HG03378 (cell line): ENCODE measurements at regions not wholly inside any gene's neighbourhood (a gene's known extent, or its start where the extent isn't known, plus 50 kb on each side); places are given as distances from the start of the nearest gene placed in this dataset.
"Not testable (repeated sequence)": the region's sequence is repeated elsewhere in the genome, so short reads cannot be mapped to it uniquely, and the experiment has no call there.

Source experiments
- ATAC-seq: cut with Tn5 transposase; IDR thresholded peaks from one replicate; pipeline ENCODE4 v1.9.1; 2021; ENCODE audit warnings: mild to moderate bottlenecking, moderate library complexity; ENCODE audit not compliant: unreplicated experiment

DNA sequence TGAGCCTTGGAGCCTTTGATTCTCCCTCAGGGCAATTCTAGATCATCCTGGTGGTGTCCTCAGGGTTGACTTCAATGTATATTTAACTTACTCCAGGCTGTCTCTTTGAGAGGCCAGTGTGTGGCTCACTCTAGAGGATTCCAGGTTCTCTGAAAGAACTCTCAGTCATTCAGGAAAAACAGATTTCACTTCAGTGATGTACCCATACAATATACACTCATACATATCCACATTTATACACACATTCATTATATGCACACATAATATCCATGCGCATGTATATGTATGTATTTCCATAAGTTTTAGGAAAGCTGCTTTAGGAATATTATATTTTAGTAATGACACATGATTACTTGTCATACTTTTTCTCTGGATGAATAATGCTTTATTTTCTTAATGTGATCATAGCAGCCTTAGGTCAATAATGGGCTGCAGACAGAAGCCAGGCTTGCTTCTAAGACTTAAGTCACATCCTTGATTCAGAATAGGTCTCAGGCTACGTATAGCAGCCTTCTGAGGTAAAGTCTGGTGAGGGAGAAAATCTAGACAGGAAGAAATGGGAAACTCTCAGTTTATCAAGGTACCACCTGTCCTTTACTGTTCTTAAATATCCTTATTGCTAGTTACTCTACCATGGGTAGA, 397.0 kb downstream of the GPAT3 start:
- ATAC-seq: no peak

DNA sequence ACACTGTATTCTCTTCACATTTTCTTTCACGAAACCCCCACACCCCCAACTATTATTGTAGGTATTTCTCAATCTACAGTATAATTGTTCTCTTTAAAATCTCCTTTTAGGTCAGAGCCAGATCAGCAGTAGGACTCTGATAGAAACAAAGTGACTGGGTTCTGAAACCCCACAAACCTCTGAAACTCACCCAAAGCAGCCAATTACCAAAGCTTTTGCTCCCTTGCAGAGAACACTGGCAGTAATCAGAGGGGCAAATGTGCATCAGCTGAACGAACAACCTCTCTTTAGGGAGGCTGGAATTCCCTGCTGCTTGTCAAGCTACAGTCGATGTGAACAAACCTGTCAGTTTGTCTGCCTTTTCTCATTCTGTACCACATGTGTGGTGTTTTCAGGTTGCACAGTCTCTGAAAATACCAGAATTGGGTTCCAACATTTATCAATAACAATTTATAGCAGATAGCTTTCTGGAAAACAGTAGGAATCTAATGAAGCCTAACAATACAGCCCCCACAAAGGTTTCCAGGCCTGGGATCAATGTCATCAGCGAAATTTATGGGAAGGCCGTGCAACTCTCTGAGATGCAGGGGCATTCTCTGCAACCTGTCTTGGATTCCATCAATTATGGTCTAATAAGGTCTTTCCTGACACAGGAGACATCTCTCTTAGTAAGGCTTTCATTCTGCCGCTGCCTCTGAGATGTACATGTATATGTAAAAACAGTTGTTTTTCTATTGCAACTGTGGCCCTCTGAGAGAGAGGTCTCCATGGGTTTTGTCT, 395.9 kb downstream of the GPAT3 start:
- no peak for ATAC-seq

DNA sequence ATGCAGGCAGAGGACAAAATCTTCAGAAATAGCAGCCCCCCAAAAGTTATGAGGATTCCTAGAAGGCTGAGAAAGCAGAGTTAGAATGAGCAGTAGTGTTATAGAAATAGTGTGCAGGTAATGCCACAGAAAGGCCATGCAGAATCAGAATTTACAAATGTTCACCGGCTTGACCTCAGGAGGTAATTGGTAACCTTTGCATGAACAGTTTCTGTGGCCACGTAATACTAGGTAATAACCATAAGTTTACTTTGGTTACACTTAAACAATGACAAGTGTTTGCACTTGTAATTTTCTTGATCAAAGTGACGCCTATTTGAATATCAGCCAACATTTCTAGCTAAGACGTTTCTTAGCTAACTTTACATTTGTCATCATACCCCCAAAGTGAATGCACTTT, 393.6 kb downstream of the GPAT3 start:
- no peak for ATAC-seq

DNA sequence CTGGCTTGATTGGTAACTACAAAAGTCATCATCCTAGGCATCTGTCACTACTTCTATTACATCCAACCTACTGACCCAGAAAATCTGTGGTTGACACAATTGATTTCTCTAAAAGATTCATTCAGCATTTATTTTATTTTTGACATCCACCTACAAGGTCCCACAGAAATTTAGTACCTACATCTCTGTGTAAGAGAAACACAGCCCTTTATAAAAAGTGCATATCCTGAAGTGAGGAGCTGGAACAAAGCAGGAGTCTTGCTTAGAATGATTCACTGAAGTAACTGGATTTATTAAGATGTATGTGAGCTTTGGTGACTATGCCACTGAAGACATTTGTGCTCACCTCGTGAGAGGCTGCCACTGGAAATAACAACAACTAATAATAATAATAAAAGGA, 391.0 kb downstream of the GPAT3 start:
- no peak for ATAC-seq

DNA sequence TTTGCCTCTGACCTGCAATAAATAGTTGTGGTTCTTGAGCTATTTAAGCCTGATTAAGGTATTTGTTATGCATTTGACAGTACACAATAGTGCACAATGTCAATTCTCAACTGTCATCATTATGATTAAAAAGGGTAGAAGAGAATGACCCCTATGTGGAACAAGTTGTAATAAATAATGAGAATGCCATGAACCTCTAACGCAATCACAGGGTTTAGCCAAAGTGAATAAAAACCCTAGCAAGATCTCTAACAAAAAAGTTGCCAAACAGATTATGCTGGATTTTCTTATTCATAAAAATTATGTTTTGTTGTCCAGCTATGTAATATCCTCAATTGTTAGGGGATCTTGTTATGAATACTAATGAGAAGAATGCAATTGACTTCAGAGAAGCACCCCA, 387.4 kb downstream of the GPAT3 start:
- ATAC-seq: no peak

DNA sequence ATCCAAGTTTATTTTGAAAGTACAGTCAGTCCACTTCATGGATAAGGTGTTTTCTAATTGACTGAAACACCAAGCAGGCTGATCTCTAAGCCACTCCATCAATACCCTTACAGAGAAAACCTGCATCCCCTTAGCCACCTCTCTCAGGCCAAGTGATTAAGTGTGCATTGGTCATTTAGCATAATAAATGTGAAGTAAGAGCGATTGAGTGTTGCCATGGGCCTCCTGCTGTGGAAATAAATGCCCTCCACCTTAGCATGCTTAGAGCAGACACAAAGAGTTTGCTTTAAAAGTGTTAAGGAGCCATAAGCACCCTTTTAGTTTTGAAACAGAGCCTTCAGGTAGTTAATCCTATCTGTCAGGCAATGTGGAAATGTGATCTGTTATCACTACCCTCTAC, 386.5 kb downstream of the GPAT3 start:
- ATAC-seq: no peak

DNA sequence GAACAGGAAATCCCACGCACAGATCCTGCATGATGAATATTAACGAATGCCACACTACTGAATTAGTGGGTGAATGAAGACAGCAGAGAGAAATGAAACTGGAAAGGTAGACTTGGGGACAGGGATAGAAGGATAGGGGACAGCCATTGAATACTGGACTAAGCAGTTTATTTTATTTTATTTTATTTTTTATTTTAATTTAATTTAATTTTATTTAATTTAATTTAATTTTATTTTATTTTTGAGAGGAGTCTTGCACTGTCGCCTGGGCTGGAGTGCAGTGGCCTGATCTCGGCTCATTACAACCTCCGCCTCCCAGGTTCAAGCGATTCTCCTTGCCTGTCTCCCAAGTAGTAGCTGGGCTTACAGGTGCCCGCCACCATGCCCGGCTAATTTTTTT, 385.2 kb downstream of the GPAT3 start:
- no peak for ATAC-seq

DNA sequence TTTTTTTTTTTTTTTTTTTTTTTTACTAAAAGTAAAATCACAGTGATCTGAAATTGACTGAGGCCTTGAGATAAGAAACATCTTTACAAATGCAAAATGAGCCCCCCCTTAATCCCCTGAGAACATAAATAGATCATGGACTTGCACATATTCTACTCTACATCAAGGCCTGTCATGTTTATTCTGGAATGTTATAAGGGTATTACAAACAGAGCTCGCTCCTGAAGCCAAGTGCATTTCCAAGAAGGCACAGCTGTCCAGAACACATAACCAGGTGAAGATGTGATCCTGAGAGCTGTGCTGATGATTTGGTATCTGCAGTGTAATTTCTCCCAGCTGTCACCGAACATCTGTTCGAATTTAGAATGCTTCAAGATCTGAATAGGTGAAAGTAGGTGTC, 384.5 kb downstream of the GPAT3 start:
- ATAC-seq: no peak

DNA sequence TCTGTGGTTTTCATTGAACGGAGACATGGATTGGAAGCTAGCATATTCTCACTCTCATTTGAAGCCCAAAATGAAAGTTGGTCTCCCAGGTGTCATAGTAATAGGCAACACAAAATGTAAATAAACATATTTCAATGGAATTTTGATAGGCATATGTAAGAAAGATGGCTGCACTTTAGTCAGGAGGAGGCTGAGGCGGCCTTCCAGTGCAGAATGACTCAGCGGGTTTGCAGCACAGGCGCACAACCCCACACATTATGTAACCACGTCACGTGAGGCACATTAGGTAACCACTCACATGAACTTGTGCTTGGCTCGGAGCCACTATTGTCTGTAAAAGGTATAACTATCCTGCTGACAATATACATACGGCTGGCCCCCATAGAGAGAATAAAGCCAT, 381.7 kb downstream of the GPAT3 start:
- ATAC-seq: no peak

DNA sequence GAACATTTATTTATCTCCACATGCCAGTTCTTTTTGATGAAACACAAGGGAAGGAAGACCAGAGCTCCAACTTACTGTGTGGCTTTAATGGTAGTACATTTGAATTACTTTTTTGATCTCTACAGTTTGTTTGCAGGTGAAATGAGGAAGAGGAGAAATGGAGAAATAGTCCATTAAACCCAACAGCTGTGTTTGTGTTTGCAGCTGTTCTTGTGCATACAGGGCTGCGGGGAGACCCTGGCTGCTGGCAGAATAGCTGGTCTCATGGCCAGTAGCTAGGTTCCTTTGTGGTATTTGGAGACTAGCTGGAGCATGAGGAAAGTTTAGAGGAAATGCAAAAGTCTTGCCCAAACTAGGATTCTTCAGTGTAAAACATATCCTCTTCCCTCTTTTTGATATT, 374.8 kb downstream of the GPAT3 start:
- ATAC-seq: no peak

DNA sequence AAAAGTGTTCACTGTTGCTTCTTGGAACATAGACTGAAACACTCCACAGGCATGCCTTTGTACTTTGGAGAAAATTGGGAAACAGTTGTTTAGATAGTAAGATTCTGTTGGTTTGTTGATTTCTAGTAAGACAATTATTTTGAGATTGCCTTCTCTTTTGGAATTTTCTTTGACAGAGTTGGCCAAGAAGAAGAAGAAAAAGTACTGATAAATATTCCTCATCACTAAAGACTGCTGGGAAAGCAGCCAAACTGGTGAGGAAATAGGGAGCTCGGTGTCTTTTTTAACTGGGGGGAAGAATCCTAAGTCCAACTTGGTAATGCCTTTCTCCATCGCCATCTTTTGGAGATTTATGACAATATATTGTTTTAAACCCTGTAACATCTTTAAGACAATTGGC, 370.7 kb downstream of the GPAT3 start:
- ATAC-seq: no peak

DNA sequence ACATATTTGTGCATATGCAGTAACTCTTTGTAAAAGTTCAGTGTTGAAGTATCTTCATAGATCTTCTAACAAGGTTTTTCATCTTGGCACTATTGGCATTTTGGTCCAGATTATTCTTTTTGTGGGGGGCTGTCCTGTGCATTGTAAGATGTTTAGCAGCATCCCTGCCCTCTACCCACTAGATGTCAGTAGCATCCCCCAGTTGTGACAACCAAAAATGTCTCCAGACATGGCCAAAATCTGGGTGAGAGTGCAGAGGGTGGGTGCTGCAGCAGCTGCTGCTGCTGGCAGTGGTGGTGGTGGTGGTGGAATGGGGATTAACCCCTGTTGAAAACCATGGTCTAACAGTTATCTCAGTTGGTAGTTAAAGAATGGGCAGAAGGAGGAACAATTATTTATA, 370.0 kb downstream of the GPAT3 start:
- no peak for ATAC-seq

DNA sequence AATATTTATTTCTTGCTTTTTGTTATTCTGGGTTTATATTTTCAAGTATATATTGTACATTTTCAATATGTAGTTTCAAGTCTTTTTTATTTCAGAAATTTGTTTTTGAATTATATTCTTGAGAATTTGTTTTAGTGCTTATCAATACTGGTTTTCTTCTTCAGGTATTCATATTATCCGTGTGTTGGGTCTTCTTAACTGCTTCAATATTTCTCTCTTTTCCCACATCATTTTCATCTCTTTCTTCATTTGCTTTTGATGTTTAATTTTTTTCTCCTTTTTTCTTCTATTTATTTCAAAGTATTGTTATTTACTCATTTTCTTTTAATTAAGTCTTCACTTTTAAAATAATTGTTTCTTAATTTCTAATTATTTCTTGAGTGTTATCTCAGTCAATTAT, 367.8 kb downstream of the GPAT3 start:
- ATAC-seq: not testable (repeated sequence)

DNA sequence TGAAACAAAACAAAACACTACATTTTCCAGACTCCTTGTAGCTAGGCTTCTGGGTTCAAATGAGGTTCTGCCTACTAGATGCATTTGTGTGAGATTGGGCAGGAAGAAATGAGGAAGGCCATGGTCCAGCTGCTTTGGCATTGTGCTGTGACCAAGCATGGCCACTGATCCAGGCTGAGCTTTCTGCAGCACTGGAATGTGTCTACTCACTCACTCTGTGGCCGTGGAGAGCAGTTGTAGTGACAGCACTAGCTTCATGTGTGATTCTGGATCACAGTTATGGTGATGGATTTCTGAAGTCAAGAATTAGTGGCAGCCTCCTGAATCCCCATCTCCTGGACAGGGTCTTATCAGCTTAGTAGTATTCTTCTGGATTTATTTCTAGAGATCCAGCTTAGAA, 358.9 kb downstream of the GPAT3 start:
- no peak for ATAC-seq

DNA sequence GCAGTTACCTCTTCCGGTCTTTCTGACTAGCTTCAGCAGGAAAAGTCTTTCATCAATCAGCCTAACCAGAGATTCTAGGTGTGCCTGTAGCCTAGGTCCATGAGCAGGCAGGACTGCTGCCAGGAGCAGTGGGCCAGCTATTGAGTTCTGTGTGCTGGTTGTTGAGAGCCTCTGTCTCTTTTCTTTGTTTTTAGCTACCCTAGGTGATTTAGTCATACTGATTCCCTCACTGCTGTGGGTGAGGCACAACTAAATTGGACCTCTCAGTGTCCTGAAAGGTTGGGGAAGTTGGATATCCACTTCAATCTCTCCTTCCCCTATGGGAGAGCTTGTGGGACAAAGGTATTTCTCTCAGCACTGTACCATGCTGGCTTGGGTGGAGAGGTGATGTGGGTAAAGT, 354.9 kb downstream of the GPAT3 start:
- ATAC-seq: no peak

DNA sequence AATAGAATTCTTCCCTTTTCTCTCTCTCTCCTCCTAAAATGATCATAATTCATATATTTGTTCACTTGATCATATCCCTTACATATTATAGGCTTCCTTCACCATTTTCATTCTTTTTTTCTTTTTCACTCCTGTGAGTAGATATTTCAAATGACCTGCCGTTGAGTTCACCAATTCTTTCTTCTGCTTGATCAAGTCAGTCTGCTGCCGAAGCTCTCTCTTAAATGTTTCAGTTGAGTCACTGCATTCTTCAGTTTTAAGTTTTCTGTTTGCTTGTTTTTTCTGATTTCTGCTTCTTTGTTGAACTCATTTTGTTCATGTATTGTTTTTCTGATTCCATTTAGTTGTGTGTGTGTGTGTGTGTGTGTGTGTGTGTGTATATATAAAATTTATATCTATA, 354.3 kb downstream of the GPAT3 start:
- ATAC-seq: no peak

DNA sequence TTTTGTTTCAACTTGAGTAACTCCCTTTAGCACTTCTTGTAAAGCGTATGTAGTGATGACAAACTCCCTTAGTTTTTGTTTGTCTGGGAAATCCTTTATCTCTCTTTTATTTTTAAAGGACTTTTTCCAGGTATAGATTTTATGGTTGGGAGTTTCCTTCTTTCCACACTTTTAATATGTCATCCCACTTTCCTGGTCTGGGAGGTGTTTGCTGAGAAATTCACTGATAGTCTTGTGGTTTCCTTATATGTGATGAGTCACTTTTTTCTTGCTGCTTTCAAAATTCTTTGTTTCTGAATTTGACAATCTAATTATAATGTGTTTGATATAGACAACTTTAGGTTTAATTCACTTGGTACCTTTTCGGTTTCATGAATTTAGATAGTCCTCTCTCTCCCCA, 353.9 kb downstream of the GPAT3 start:
- no peak for ATAC-seq

DNA sequence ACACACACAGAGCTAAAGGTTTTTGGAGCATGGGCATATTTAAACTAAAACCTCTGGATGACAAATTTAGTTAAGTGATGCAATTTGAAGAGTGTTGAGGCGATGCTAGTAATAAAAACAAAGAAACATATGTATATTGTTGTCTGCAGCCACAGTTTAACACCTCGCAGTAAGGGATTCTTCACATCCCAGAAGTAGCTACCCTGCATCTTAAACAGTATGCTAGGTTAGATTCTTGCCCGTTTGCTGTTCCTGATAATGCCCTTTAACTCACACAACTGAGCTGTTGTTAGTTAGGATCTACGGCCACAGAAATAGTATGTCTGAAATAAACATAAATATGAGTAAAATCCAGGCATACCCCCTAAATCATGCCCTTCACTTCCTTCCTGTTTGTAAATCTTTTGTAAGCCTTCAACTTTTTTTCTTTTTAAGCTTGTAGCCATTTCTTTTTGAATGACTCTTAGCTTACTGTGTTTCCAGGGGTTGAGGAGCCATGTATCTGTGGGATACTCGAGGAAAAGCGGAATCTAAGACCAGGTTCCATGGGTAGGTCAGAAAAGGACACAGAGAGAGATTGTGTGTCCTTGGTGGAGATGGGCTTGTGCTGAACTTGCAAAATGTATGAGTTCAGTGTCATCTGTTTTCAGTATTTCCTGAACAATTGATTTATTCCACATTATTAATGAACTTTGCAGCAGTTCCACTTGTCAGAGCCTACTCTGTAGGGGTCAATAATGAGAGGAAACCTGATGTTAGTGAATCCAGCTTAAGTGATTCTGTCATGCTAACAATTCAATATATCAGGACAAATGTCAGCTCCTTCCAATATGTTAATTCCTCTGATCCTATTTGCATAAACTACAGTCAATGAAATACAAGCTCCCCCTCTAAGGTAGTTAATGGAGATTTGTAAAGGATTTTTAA, 349.6 kb downstream of the GPAT3 start:
- ATAC-seq: no peak

DNA sequence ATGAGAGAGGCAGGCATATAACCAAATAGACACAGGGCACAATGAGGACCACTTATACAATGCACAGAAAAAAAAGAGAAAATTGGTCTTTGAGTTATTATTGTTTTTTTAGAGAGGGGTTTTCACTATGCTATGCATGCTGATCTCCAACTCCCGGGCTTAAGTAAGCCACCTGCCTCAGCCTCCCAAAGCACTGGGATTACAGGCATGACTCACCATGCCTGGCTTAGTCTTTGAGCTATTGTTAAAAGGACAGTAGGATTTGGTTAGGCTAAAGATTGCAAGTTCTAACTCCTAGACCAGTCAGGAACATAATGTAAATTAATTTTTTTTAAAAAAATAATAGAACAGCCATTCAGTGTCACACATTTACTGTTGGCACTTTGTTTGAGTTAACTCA, 340.1 kb downstream of the GPAT3 start:
- ATAC-seq: no peak

DNA sequence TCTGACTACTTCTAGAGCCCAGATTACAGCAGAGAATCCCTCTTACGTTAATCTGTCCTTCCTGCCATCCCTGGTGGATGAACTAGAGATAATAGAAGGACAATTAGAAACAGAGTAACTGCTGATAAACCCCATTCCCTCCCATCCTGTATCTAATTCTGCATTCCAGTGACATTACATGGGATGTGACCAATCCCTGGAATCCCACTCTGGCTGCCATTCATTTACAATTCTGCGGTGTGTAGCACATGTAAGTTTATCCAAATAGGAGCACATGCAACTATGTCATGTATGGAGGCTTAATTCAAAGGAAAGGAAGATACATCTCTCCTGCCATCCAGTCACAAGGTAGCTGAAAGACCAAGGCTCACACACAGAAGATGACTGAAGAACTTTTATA, 339.5 kb downstream of the GPAT3 start:
- no peak for ATAC-seq

DNA sequence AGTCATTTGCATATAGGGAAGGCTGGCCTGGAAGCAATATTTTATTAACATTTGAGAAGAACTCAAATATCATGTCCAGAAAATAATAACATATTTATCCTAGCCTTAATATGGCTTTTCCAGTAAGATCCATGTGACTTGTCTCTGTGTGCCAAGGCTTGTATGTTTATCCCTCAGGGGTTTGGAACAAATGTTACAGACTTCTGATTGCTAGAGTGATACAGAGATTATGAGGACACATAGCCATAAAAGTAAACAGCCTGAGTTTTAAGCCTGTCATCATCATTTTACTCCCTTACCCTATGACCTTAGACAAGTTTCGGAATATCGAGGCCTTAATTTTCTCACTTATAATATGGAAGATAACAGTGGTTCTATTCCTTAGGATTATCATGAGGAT, 338.1 kb downstream of the GPAT3 start:
- ATAC-seq: no peak
